Thyroid gland (tissue), 4 donors: ENCODE measurements at regions not wholly inside any gene's neighbourhood (a gene's known extent, or its start where the extent isn't known, plus 50 kb on each side); places are given as distances from the start of the nearest gene placed in this dataset.

Experiments used
- CTCF ChIP-seq, 6 experiments: fragments of 200-600 bp in 3 of 6; fragments of 450-650 bp in 3 of 6; sonication (generic) in 3 of 6; IDR thresholded peaks; one replicate each; pipeline ENCODE4 v1.5.1; 2016 to 2019; ENCODE audit warnings: antibody characterized with exemption in 6 of 6, mild to moderate bottlenecking in 2 of 6, inconsistent platforms in 1 of 6, moderate library complexity in 1 of 6
- POLR2A ChIP-seq, 2 donors: fragments of 450-650 bp; IDR thresholded peaks; one replicate each; pipeline ENCODE4 v1.6.1; 2017; ENCODE audit warnings: antibody characterized with exemption in 2 of 2, mild to moderate bottlenecking in 2 of 2, moderate library complexity in 1 of 2

- no peak for TF ChIP-seq CTCF (IDR thresholded peaks at IDR 0.05)
- no peak for TF ChIP-seq POLR2A (IDR thresholded peaks at IDR 0.05)
Measured at GRCh38 chr6:170006071-170006899, 254.9 kb downstream of the ERMARD start.
